Omental fat pad (tissue), 3 donors: ENCODE measurements at regions not wholly inside any gene's neighbourhood (a gene's known extent, or its start where the extent isn't known, plus 50 kb on each side); places are given as distances from the start of the nearest gene placed in this dataset.

Experiments
- ATAC-seq: fragments of 150-250 bp; one replicate; pipeline ENCODE4 v1.9.1; 2016; ENCODE audit warnings: mild to moderate bottlenecking, moderate library complexity; ENCODE audit not compliant: low FRiP score
- DNase-seq: peaks from one replicate; pipeline ENCODE4 v3.0.0-alpha.2; 2019; ENCODE audit warnings: low spot score
- CTCF ChIP-seq, 3 donors: fragments of 450-650 bp; IDR thresholded peaks; one replicate each; pipeline ENCODE4 v1.5.1; 2016 to 2017; ENCODE audit warnings: antibody characterized with exemption in 3 of 3, mild to moderate bottlenecking in 3 of 3, moderate library complexity in 2 of 3

DNA sequence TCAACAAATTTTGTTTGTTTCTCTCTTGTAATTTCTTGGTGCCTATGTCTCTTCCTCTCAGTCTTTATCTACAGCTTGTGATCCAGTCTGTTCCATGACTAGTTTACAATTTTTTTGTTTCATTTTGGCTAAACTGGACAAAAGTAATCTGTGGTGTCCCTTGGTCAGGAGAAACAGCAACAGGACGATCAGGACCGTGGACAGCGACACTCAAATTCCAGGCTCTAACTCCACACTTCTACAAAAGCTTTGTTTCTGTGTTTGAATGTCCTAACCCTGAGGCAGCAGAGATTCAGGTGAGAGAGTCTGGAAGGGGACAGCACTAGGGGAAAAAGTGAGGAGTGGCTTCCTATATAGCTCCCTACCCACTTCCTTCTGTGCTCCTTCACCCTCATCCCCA lies 593.3 kb upstream of the FANCL start:
- no peak for TF ChIP-seq CTCF (IDR thresholded peaks at IDR 0.05)
- ATAC-seq = no peak
- DNase-seq = no peak

- TF ChIP-seq CTCF (IDR thresholded peaks at IDR 0.05) = no peak
- DNase-seq (no peak), ATAC-seq (no peak)
Observed at GRCh38 chr2:58826795-58827194, 585.7 kb upstream of the FANCL start.

GRCh38 chr2:58812771-58813344 lies 571.7 kb upstream of the FANCL start:
- DNase-seq (no peak), ATAC-seq (no peak)
- no peak for TF ChIP-seq CTCF (IDR thresholded peaks at IDR 0.05)

DNA sequence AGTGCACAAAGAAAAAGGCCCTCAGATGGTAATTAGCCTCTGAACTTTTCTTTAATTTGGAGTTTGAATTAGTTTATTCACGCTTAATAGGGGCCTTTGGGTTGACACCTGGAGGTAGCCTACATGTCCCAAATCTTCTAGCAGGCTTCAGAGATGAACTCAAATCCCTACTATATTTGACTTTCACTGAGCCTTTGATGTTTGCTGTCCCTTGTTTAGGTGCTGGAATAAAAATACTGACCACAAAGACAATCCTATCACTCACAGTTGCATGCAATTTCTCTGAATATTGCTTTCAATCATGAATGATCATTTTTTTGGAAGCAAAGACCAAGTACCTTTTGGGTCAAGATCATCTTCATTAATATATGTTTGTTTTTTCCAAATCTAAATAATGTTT lies 564.0 kb upstream of the FANCL start:
- DNase-seq = no peak
- TF ChIP-seq CTCF (IDR thresholded peaks at IDR 0.05) = no peak
- ATAC-seq = no peak

DNA sequence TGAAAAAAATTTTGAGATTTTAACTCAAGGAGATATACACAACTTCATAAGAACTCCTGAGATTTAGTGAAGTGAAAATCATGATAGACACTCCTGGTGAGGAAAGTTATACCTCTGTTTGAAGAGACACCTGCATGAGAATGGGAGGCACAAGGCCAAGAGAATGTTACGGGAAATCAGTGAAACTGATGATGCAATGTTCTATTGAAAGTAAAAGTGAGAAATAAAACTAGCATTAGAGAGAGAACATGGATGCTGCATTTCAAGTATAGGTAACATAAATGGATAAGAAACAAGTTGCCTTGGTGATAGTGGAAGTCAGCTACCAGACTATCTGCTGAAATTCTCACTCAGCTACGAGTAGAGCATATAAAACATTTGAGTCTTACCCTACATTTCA lies 562.1 kb upstream of the FANCL start:
- ATAC-seq = no peak
- TF ChIP-seq CTCF (IDR thresholded peaks at IDR 0.05) = no peak

DNA sequence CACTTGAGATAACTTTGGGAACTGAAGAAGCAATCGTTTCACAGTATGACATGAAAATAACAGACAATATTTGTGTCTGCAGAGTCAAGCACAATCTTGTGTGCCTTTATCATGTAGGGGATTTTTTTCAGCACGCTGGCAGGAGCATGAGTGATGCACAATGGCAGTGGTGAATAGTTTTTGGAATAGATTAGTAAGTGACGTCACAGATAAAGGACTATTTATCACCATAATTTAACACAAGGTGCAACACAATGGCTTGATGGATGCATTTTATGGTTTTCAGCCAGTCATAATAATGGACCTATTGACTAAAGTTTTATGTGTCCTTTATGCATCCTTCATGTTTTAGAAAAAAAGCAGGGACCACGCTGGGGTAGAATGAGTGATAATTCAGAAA lies 559.8 kb upstream of the FANCL start:
- no peak for ATAC-seq
- TF ChIP-seq CTCF (IDR thresholded peaks at IDR 0.05) = no peak
- no peak for DNase-seq

More for the DNA sequence above, 562.1 kb upstream of the FANCL start:
- DNase-seq = no peak

DNA sequence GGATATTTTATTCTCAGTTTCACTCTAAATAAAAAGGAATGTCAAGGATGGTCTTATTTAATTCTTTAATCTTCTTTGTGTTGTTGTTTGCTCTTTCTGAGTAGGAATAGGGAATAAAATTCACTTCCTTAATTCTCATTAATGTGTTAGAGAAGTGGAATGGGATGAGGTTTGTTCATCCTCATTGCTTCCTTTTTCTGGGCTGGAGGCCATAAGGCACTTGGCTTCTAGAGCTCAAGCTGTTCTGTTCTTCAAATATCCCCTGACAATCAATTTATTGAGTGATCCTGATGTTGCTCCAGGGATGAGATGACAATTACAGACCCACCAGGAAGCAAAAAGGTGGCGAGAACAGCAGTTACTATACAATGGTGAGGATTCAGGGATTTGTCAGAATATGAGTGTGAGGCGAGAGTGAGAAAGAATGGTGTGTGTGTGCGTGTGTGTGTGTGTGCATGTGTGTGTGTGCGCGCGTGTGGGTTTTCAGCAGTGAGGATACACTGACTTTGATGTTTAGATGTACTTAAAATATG lies 557.6 kb upstream of the FANCL start:
- TF ChIP-seq CTCF (IDR thresholded peaks at IDR 0.05) = no peak
- ATAC-seq (no peak), DNase-seq (no peak)
